RWPE2 (cell line): ENCODE measurements at regions not wholly inside any gene's neighbourhood (a gene's known extent, or its start where the extent isn't known, plus 50 kb on each side); places are given as distances from the start of the nearest gene placed in this dataset.
A peak's percentile ranks its signal among the peaks of the same experiment; 100 is the strongest.

Experiments used
- ATAC-seq: fragments of 200-7000 bp; cut with Tn5 transposase; 3 replicates; pipeline ENCODE4 v1.9.1; 2021; ENCODE audit warnings: low read depth
- DNase-seq: peaks from one replicate; pipeline ENCODE4 v3.0.0-alpha.2; 2020; ENCODE audit warnings: low spot score
- H3K27ac ChIP-seq: fragments of 450-650 bp; 2 replicates; pipeline ENCODE4 v1.5.1; 2017; ENCODE audit warnings: mild to moderate bottlenecking; ENCODE audit not compliant: poor library complexity, severe bottlenecking
- H3K27me3 ChIP-seq: fragments of 250-450 bp; sonication (Bioruptor Pico); 2 replicates; pipeline ENCODE4 v1.5.1; 2021; ENCODE audit warnings: mild to moderate bottlenecking, moderate library complexity; ENCODE audit not compliant: insufficient read depth, poor library complexity, severe bottlenecking
- H3K36me3 ChIP-seq: fragments of 250-450 bp; sonication (Bioruptor Pico); 2 replicates; pipeline ENCODE4 v1.5.1; 2020; ENCODE audit warnings: low read depth, mild to moderate bottlenecking, moderate library complexity
- H3K4me1 ChIP-seq: fragments of 250-450 bp; sonication (Bioruptor Pico); 2 replicates; pipeline ENCODE4 v1.5.1; 2021; ENCODE audit warnings: mild to moderate bottlenecking, moderate library complexity; ENCODE audit not compliant: insufficient read depth, poor library complexity, severe bottlenecking
- H3K4me3 ChIP-seq: fragments of 250-450 bp; sonication (Bioruptor Pico); 2 replicates; pipeline ENCODE4 v1.5.1; 2021; ENCODE audit warnings: mild to moderate bottlenecking, moderate library complexity; ENCODE audit not compliant: severe bottlenecking
- H3K9me3 ChIP-seq: fragments of 250-450 bp; sonication (Bioruptor Pico); 2 replicates; pipeline ENCODE4 v1.5.1; 2021; ENCODE audit warnings: mild to moderate bottlenecking, moderate library complexity; ENCODE audit not compliant: severe bottlenecking
- TF ChIP-seq, protein P1 (sequence below): fragments of 450-650 bp; IDR thresholded peaks from one replicate; pipeline ENCODE4 v1.5.1; 2017; ENCODE audit warnings: mild to moderate bottlenecking, moderate library complexity; ENCODE audit not compliant: poor library complexity, severe bottlenecking

GRCh38 chr4:136749989-136750388 is 782.3 kb downstream of the PCDH18 start:
- TF ChIP-seq, protein P1, sequence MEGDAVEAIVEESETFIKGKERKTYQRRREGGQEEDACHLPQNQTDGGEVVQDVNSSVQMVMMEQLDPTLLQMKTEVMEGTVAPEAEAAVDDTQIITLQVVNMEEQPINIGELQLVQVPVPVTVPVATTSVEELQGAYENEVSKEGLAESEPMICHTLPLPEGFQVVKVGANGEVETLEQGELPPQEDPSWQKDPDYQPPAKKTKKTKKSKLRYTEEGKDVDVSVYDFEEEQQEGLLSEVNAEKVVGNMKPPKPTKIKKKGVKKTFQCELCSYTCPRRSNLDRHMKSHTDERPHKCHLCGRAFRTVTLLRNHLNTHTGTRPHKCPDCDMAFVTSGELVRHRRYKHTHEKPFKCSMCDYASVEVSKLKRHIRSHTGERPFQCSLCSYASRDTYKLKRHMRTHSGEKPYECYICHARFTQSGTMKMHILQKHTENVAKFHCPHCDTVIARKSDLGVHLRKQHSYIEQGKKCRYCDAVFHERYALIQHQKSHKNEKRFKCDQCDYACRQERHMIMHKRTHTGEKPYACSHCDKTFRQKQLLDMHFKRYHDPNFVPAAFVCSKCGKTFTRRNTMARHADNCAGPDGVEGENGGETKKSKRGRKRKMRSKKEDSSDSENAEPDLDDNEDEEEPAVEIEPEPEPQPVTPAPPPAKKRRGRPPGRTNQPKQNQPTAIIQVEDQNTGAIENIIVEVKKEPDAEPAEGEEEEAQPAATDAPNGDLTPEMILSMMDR = no peak
- H3K27ac ChIP-seq = no peak overlapping the region
- DNase-seq = no peak
- H3K4me3 ChIP-seq = no peak overlapping the region
- H3K9me3 ChIP-seq = no peaks in the 10 kb centered on the region
- H3K27me3 ChIP-seq = no peaks in the 10 kb centered on the region
- H3K4me1 ChIP-seq = no peaks in the 10 kb centered on the region
- no peaks in the 10 kb centered on the region for H3K36me3 ChIP-seq
- ATAC-seq = no peak

GRCh38 chr4:136748773-136749172 is 783.5 kb downstream of the PCDH18 start:
- Histone ChIP-seq H3K4me1 (no peaks in the 10 kb centered on the region), H3K27me3 (no peaks in the 10 kb centered on the region), H3K9me3 (no peaks in the 10 kb centered on the region), H3K4me3 (no peak overlapping the region), H3K27ac (no peak overlapping the region), H3K36me3 (no peaks in the 10 kb centered on the region)
- no peak for ATAC-seq
- DNase-seq = no peak
- TF ChIP-seq, protein P1 = no peak

- ATAC-seq (no peak), DNase-seq (no peak)
- Histone ChIP-seq H3K27me3 (no peaks in the 10 kb centered on the region), H3K36me3 (no peaks in the 10 kb centered on the region), H3K9me3 (no peaks in the 10 kb centered on the region), H3K4me1 (no peaks in the 10 kb centered on the region), H3K27ac (no peak overlapping the region), H3K4me3 (no peak overlapping the region)
- TF ChIP-seq, protein P1 = no peak
Observed at GRCh38 chr4:136748165-136748564, 784.1 kb downstream of the PCDH18 start.

DNA sequence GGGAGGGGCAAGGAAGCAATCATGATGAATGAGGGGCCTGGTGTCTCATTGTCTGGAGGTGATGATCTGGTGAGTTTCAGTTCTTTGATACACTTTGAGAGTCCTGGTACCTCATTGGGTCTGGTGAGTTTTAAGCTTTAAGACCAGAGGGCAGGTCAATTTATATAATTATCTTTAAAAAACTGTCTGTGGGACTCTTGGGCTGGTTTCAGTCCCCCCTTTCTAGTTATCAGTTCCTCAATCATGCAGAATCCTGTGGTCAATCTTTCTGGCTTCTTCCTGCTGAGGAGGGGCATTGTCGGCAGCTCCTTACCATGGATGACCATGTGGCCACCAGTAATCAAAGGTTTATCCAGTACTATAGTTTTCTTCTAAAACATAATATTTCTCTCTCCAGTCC is 789.1 kb downstream of the PCDH18 start:
- no peak for DNase-seq
- ATAC-seq = no peak
- no peak overlapping the region for H3K4me3 ChIP-seq
- no peaks in the 10 kb centered on the region for H3K36me3 ChIP-seq
- peaks cover 3% of the 10 kb centered on the region for H3K4me1 ChIP-seq
- TF ChIP-seq, protein P1 = no peak
- no peaks in the 10 kb centered on the region for H3K9me3 ChIP-seq
- no peak overlapping the region for H3K27ac ChIP-seq
- no peaks in the 10 kb centered on the region for H3K27me3 ChIP-seq

DNA sequence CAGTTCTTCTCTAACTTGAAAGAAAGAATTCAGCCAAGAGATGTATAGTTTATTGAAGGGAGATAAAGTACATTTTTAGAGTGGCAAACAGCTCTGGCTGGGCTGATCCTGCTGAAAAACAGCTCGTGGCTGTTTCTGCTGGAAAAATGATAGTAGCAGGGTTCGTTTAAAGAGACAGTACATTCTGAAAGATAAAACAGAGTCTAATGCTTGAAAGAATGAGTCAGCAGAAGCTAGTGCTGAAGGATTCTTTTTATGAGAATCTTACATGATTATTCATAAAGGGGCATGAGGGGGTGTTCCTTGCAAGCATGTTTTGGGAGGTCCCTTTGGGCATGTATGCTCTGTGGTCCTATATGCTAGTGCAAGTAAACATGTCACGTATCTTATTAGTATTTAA is 790.0 kb downstream of the PCDH18 start:
- TF ChIP-seq, protein P1 = no peak
- Histone ChIP-seq H3K4me3 (no peak overlapping the region), H3K27me3 (no peaks in the 10 kb centered on the region), H3K27ac (no peak overlapping the region), H3K36me3 (no peaks in the 10 kb centered on the region), H3K4me1 (peaks cover 3% of the 10 kb centered on the region), H3K9me3 (no peaks in the 10 kb centered on the region)
- 0 out of 3 replicates have a peak, but pooled peaks have one; percentile 19 for ATAC-seq
- no peak for DNase-seq
